ENCODE measurements at regions not wholly inside any gene's neighbourhood (a gene's known extent, or its start where the extent isn't known, plus 50 kb on each side); places are given as distances from the start of the nearest gene placed in this dataset.
"Not testable (repeated sequence)": the region's sequence is repeated elsewhere in the genome, so short reads cannot be mapped to it uniquely, and the experiment has no call there.

DNA sequence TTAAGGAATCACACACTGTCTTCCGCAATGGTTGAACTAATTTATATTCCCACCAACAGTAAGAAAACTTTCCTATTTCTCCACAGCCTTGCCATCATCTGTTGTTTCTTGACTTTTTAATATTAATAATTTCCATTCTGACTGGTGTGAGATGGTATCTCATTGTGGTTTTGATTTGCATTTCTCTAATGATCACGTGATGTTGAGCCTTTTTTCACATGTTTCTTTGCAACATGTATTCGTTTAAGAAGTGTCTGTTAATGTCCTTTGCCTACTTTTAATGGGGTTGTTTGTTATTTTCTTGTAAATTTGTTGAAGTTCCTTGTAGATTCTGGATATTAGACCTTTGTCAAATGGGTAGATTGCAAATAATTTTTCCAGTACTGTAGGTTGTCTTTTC is 258.8 kb upstream of the C9orf72 start:
- TF ChIP-seq, protein P1, sequence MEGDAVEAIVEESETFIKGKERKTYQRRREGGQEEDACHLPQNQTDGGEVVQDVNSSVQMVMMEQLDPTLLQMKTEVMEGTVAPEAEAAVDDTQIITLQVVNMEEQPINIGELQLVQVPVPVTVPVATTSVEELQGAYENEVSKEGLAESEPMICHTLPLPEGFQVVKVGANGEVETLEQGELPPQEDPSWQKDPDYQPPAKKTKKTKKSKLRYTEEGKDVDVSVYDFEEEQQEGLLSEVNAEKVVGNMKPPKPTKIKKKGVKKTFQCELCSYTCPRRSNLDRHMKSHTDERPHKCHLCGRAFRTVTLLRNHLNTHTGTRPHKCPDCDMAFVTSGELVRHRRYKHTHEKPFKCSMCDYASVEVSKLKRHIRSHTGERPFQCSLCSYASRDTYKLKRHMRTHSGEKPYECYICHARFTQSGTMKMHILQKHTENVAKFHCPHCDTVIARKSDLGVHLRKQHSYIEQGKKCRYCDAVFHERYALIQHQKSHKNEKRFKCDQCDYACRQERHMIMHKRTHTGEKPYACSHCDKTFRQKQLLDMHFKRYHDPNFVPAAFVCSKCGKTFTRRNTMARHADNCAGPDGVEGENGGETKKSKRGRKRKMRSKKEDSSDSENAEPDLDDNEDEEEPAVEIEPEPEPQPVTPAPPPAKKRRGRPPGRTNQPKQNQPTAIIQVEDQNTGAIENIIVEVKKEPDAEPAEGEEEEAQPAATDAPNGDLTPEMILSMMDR (IDR thresholded peaks at IDR 0.05; ENCODE audit: low read depth, low read length), result not testable (repeated sequence)
- TF ChIP-seq EZH2phosphoT487 (IDR thresholded peaks at IDR 0.05; ENCODE audit: low read depth), result not testable (repeated sequence)
